ENCODE measurements at regions not wholly inside any gene's neighbourhood (a gene's known extent, or its start where the extent isn't known, plus 50 kb on each side); places are given as distances from the start of the nearest gene placed in this dataset.

- DNase-seq (ENCODE audit: low read depth): no peak
Measured at GRCh38 chr17:79539944-79540705, 70.7 kb downstream of the RBFOX3 start.

GRCh38 chr17:79538291-79538690 is 72.6 kb downstream of the RBFOX3 start:
- DNase-seq (ENCODE audit: low read depth): no peak

- no peak for DNase-seq (ENCODE audit: low read depth)
Measured at GRCh38 chr17:79537686-79538085, 73.2 kb downstream of the RBFOX3 start.

- no peak for DNase-seq (ENCODE audit: low read depth)
Measured at GRCh38 chr17:79537061-79537460, 73.8 kb downstream of the RBFOX3 start.

- DNase-seq (ENCODE audit: low read depth): no peak
Measured at GRCh38 chr17:79536212-79536840, 74.5 kb downstream of the RBFOX3 start.

GRCh38 chr17:79535728-79536025 is 75.2 kb downstream of the RBFOX3 start:
- DNase-seq (ENCODE audit: low read depth): no peak

GRCh38 chr17:79534851-79535727 is 75.8 kb downstream of the RBFOX3 start:
- DNase-seq (ENCODE audit: low read depth): no peak

- no peak for DNase-seq (ENCODE audit: low read depth)
Measured at GRCh38 chr17:79534111-79534510, 76.7 kb downstream of the RBFOX3 start.

GRCh38 chr17:79533116-79533515 is 77.7 kb downstream of the RBFOX3 start:
- DNase-seq (ENCODE audit: low read depth): no peak

GRCh38 chr17:79532107-79532790 is 78.6 kb downstream of the RBFOX3 start:
- no peak for DNase-seq (ENCODE audit: low read depth)

- no peak for DNase-seq (ENCODE audit: low read depth)
Measured at GRCh38 chr17:79531191-79532095, 79.4 kb downstream of the RBFOX3 start.

GRCh38 chr17:79530361-79531105 is 80.3 kb downstream of the RBFOX3 start:
- no peak for DNase-seq (ENCODE audit: low read depth)

- DNase-seq (ENCODE audit: low read depth): no peak
Measured at GRCh38 chr17:79529661-79530081, 81.2 kb downstream of the RBFOX3 start.

GRCh38 chr17:79528592-79529125 is 82.2 kb downstream of the RBFOX3 start:
- no peak for DNase-seq (ENCODE audit: low read depth)

- DNase-seq (ENCODE audit: low read depth): no peak
Measured at GRCh38 chr17:79527306-79527705, 83.5 kb downstream of the RBFOX3 start.

- no peak for DNase-seq (ENCODE audit: low read depth)
Measured at GRCh38 chr17:79525793-79526677, 84.8 kb downstream of the RBFOX3 start.

- no peak for DNase-seq (ENCODE audit: low read depth)
Measured at GRCh38 chr17:79524213-79525187, 86.4 kb downstream of the RBFOX3 start.

GRCh38 chr17:79522414-79522813 is 88.4 kb downstream of the RBFOX3 start:
- DNase-seq (ENCODE audit: low read depth): no peak
